MCF 10A (cell line): ENCODE measurements at regions not wholly inside any gene's neighbourhood (a gene's known extent, or its start where the extent isn't known, plus 50 kb on each side); places are given as distances from the start of the nearest gene placed in this dataset.

Experiments
- BruUV-seq: library from RNA; stranded (reverse); fragments of 400-500 nt; replicated peaks from 2 replicates; lab custom pipeline; 2021; lab: Mats Ljungman, UMichigan
- CTCF ChIA-PET: fragments of 300-600 bp; sonication (Branson Sonifier 250); formaldehyde crosslinking; extraction: SDS; loops from one replicate; lab custom pipeline; 2021; ENCODE audit warnings: antibody characterized with exemption, inconsistent platforms; lab: Yijun Ruan, JAX
- POLR2A ChIA-PET: fragments of 300-600, 350-650 bp; sonication (Branson Sonifier 250); formaldehyde crosslinking; extraction: SDS; loops from one replicate; lab custom pipeline; 2020; ENCODE audit warnings: antibody characterized with exemption, inconsistent platforms; lab: Yijun Ruan, JAX
- DNase-seq: peaks from one replicate; pipeline ENCODE4 v3.0.0-alpha.2; 2018; ENCODE audit not compliant: unreplicated experiment
- H3K27ac Mint-ChIP-seq: one replicate; pipeline ENCODE4 v1.8.0; 2022; ENCODE audit warnings: mild to moderate bottlenecking, low read depth, mixed read lengths; ENCODE audit not compliant: unreplicated experiment
- H3K27me3 Mint-ChIP-seq: one replicate; pipeline ENCODE4 v1.8.0; 2022; ENCODE audit warnings: mixed read lengths; ENCODE audit not compliant: insufficient read depth, unreplicated experiment
- H3K36me3 Mint-ChIP-seq: one replicate; pipeline ENCODE4 v1.8.0; 2022; ENCODE audit warnings: mild to moderate bottlenecking, moderate library complexity, mixed read lengths; ENCODE audit not compliant: insufficient read depth, unreplicated experiment
- H3K4me1 Mint-ChIP-seq: one replicate; pipeline ENCODE4 v1.8.0; 2022; ENCODE audit warnings: mixed read lengths; ENCODE audit not compliant: insufficient read depth, unreplicated experiment
- H3K4me3 Mint-ChIP-seq: one replicate; pipeline ENCODE4 v1.8.0; 2022; ENCODE audit warnings: mild to moderate bottlenecking, moderate library complexity, mixed read lengths; ENCODE audit not compliant: unreplicated experiment
- H3K9me3 Mint-ChIP-seq: one replicate; pipeline ENCODE4 v1.8.0; 2022; ENCODE audit warnings: mixed read lengths; ENCODE audit not compliant: unreplicated experiment
- intact Hi-C: fragments of 100-400 bp; cut with micrococcal nuclease; formaldehyde crosslinking; loops from 2 replicates; pipeline ENCODE4 v1.14.1; 2022
- TF ChIP-seq, protein P1 (sequence below): fragments of 200-600 bp; IDR thresholded peaks from one replicate; pipeline ENCODE4 v1.8.0; 2022; ENCODE audit warnings: antibody characterized with exemption, mild to moderate bottlenecking; ENCODE audit not compliant: unreplicated experiment

DNA sequence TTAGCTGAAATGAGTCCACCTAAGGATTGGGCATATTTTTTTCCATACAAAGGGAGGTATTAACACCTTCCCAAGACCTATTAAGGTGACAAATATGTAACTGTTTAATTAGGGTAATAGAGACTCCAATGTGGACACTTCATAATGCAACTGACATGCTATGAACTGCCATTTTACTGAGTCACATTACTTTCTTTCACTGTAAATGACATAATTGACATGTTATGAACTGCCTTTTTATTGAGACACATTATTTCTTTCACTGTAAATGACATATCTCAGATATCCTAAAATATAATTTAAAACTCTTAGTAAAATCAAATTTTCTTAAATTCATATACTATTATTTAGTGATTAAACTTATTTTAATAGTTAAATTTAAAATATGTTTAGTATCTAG, 528.8 kb upstream of the PCDH15 start:
- POLR2A ChIA-PET: no interaction called here
- CTCF ChIA-PET: no interaction called here
- Mint-ChIP-seq H3K27me3 (peaks cover 41% of the 10 kb centered on the region), H3K4me1 (no peaks in the 10 kb centered on the region), H3K36me3 (no peaks in the 10 kb centered on the region), H3K9me3 (no peaks in the 10 kb centered on the region), H3K27ac (no peak overlapping the region), H3K4me3 (no peak overlapping the region)
- intact Hi-C loops: no loop called here
- no peak for DNase-seq
- TF ChIP-seq, protein P1, sequence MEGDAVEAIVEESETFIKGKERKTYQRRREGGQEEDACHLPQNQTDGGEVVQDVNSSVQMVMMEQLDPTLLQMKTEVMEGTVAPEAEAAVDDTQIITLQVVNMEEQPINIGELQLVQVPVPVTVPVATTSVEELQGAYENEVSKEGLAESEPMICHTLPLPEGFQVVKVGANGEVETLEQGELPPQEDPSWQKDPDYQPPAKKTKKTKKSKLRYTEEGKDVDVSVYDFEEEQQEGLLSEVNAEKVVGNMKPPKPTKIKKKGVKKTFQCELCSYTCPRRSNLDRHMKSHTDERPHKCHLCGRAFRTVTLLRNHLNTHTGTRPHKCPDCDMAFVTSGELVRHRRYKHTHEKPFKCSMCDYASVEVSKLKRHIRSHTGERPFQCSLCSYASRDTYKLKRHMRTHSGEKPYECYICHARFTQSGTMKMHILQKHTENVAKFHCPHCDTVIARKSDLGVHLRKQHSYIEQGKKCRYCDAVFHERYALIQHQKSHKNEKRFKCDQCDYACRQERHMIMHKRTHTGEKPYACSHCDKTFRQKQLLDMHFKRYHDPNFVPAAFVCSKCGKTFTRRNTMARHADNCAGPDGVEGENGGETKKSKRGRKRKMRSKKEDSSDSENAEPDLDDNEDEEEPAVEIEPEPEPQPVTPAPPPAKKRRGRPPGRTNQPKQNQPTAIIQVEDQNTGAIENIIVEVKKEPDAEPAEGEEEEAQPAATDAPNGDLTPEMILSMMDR: no peak
- no TSS peak for BruUV-seq

DNA sequence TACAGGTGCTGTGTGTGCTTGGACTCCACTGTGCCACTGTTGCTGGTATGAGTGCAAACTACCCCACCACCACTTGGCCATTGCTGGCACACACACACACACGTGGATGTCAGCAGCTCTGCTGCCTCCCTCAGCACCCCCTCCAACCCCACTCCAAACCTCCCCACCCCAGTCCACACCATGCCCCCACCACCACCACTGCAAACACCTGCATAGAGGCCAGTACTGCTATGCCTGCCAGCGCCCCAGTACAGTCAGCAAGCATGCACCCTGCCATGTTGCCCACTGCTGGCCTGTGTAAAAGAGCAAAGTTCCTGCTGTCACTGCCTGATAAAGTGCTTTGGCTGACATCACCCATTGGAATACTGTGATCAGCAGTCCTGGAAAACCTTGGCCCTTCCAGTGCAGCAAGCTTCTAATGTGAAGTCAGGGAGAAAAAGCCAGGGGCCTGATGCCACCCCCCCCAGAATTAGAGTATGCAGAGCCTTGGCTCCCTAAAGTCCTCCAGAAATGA, 519.2 kb upstream of the PCDH15 start:
- ChIA-PET CTCF (no interaction called here), POLR2A (no interaction called here)
- Mint-ChIP-seq H3K4me1 (no peaks in the 10 kb centered on the region), H3K36me3 (no peaks in the 10 kb centered on the region), H3K27ac (no peak overlapping the region), H3K9me3 (peaks cover 5% of the 10 kb centered on the region), H3K4me3 (no peak overlapping the region), H3K27me3 (peaks cover 37% of the 10 kb centered on the region)
- intact Hi-C loops: no loop called here
- BruUV-seq: no TSS peak
- TF ChIP-seq, protein P1: no peak
- DNase-seq: no peak

DNA sequence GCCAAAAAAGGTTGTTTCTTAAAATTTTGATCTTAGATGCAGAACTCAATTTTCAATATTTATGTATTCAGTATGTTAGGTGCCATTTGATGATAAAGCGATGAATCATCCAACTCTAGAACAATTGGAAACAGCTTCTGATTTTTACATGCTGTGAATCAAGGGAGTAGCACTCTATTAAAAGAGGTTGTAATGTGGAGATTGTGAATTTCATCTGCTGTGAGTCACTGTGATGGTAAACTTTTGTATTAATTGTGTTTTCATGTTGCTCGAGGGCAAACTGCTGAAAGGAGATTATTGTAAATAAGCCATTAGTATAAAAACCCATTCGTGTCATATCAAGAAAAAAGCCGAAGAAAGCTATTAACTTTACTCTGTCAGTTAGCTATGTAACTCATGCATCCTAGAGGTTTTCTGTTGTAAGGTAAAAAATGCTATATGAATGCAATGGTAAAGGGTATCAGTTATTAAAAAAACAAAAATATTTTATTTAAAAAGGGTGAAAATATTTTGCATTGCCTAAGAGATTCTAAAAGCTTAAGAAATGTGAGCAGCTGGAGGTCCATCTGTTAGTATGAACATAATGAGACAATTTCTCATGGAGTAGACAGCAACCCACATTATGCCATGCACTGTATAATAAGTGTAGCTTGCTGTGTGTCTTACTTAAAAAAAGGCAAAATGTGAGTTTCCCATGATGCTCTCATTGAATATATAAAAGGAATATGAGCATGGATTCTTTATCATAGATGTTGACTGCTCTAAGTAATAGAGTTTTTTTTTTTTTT, 511.0 kb upstream of the PCDH15 start:
- peaks cover 49% of the 10 kb centered on the region for H3K27me3 Mint-ChIP-seq
- H3K4me3 Mint-ChIP-seq: no peak overlapping the region
- TF ChIP-seq, protein P1: no peak
- ChIA-PET CTCF (no interaction called here), POLR2A (no interaction called here)
- intact Hi-C loops: no loop called here
- no TSS peak for BruUV-seq
- H3K4me1 Mint-ChIP-seq: no peaks in the 10 kb centered on the region
- H3K36me3 Mint-ChIP-seq: no peaks in the 10 kb centered on the region
- H3K27ac Mint-ChIP-seq: no peak overlapping the region
- no peaks in the 10 kb centered on the region for H3K9me3 Mint-ChIP-seq
- DNase-seq: peak; percentile 7

DNA sequence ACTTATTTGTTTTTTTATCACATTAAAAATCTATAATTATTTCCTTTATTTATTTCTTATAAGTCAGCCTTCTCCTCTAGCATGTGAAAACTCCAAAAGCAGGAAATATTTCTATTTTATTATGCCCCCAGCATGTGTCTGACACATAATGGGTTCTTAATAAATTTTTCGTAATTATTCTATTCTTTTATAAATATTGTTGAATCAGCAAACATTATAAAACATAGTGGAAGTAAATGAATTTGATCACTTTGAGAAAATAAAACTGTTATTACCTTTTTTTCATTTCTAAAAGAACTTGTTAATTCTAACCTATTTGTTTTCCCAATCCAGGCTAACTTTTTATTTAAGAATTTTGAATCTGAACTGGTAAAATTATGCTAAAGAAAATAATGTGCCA, 509.1 kb upstream of the PCDH15 start:
- no peak overlapping the region for H3K4me3 Mint-ChIP-seq
- TF ChIP-seq, protein P1: no peak
- no peaks in the 10 kb centered on the region for H3K9me3 Mint-ChIP-seq
- no peak for DNase-seq
- CTCF ChIA-PET: no interaction called here
- POLR2A ChIA-PET: no interaction called here
- intact Hi-C loops: no loop called here
- no peaks in the 10 kb centered on the region for H3K36me3 Mint-ChIP-seq
- BruUV-seq: no TSS peak
- H3K4me1 Mint-ChIP-seq: no peaks in the 10 kb centered on the region
- peaks cover 57% of the 10 kb centered on the region for H3K27me3 Mint-ChIP-seq
- no peak overlapping the region for H3K27ac Mint-ChIP-seq
